Psoas muscle (tissue), 7 donors: ENCODE measurements at regions not wholly inside any gene's neighbourhood (a gene's known extent, or its start where the extent isn't known, plus 50 kb on each side); places are given as distances from the start of the nearest gene placed in this dataset.

ENCODE experiments used
- ATAC-seq, 4 donors: fragments of 200-7000 bp; cut with Tn5 transposase; one replicate each; pipeline ENCODE4 v1.9.1; 2020; ENCODE audit warnings: moderate library complexity in 3 of 4, mild to moderate bottlenecking in 2 of 4
- DNase-seq, 2 donors: peaks; one replicate each; pipeline ENCODE4 v3.0.0-alpha.2; 2020
- H3K27ac ChIP-seq: fragments of 200-600 bp; one replicate; pipeline ENCODE4 v1.8.0; 2022
- H3K27me3 ChIP-seq, 3 donors: fragments of 200-600 bp in 1 of 3; one replicate each; pipeline versions ENCODE4 v1.6.1 to v1.8.0; 2013 to 2022; ENCODE audit warnings: low read length in 2 of 3, mild to moderate bottlenecking in 2 of 3, moderate library complexity in 1 of 3; ENCODE audit not compliant: insufficient read depth in 3 of 3
- H3K36me3 ChIP-seq, 2 donors: fragments of 200-600 bp in 1 of 2; one replicate each; pipeline versions ENCODE4 v1.6.1 to v1.8.0; 2013 to 2022; ENCODE audit warnings: low read depth in 1 of 2, mild to moderate bottlenecking in 1 of 2, moderate library complexity in 1 of 2; ENCODE audit not compliant: insufficient read depth in 1 of 2
- H3K4me1 ChIP-seq: fragments of 200-600 bp; one replicate; pipeline ENCODE4 v1.8.0; 2022
- H3K4me3 ChIP-seq: fragments of 200-600 bp; one replicate; pipeline ENCODE4 v1.8.0; 2022; ENCODE audit warnings: mild to moderate bottlenecking
- H3K9me3 ChIP-seq: fragments of 200-600 bp; one replicate; pipeline ENCODE4 v1.8.0; 2022
- WGBS, 3 donors: extraction: QIAGEN DNeasy Blood & Tissue Kit; methylation state at CpG; one replicate each; pipeline versions ENCODE4 v1.1.6 to v1.1.7; 2013; 5-methylcytosine and 5-hydroxymethylcytosine counted together
- intact Hi-C, 2 donors: fragments of 100-400 bp; cut with DNase I; formaldehyde crosslinking; loops; one replicate each; pipeline versions ENCODE4 v1.11.0 to v1.14.2; 2022
- TF ChIP-seq, protein P1 (sequence below): fragments of 200-600 bp; IDR thresholded peaks from one replicate; pipeline ENCODE4 v1.8.0; 2022; ENCODE audit warnings: antibody characterized with exemption
- donor health status: healthy with polysubstance abuse.
- donor health status: DM: no; HTN: no; CAD: no; lungs with moderate emphysema.
- donor health status: Bipolar disorder and iron deficiency.
- donor health status: healthy.
- donor health status: DM: yes; HTN: yes; CAD: no.
- donor health status: DM: no; HTN: no; CAD: no.
- donor health status: DM: yes; HTN: yes; CAD: no.

DNA sequence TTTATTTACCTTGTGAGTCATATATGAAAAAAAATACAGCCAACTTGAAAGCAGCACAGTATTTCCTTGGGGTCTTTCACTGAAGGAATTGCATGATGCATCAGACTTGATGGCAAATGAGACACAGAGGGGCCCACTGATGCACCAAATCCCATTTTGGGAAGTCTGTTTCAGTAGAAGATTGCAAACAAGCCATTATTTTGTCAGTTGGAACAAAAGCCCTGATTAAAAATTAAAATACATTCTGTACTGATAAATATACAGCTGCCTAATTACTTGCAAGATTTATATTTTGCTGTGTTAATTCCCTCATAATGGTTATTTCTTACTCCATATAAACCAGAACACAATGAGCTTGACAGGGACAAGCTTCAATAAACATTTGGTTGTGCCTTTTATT lies 370.4 kb downstream of the SUCLG1 start:
- H3K9me3 ChIP-seq = no peaks in the 10 kb centered on the region
- intact Hi-C loops = no loop called here
- DNase-seq (no peak), ATAC-seq (no peak)
- no peak overlapping the region for H3K4me3 ChIP-seq
- no peak overlapping the region for H3K27ac ChIP-seq
- H3K27me3 ChIP-seq = no peaks in the 10 kb centered on the region
- H3K36me3 ChIP-seq = no peaks in the 10 kb centered on the region
- TF ChIP-seq, protein P1, sequence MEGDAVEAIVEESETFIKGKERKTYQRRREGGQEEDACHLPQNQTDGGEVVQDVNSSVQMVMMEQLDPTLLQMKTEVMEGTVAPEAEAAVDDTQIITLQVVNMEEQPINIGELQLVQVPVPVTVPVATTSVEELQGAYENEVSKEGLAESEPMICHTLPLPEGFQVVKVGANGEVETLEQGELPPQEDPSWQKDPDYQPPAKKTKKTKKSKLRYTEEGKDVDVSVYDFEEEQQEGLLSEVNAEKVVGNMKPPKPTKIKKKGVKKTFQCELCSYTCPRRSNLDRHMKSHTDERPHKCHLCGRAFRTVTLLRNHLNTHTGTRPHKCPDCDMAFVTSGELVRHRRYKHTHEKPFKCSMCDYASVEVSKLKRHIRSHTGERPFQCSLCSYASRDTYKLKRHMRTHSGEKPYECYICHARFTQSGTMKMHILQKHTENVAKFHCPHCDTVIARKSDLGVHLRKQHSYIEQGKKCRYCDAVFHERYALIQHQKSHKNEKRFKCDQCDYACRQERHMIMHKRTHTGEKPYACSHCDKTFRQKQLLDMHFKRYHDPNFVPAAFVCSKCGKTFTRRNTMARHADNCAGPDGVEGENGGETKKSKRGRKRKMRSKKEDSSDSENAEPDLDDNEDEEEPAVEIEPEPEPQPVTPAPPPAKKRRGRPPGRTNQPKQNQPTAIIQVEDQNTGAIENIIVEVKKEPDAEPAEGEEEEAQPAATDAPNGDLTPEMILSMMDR = no peak
- H3K4me1 ChIP-seq = no peaks in the 10 kb centered on the region

DNA sequence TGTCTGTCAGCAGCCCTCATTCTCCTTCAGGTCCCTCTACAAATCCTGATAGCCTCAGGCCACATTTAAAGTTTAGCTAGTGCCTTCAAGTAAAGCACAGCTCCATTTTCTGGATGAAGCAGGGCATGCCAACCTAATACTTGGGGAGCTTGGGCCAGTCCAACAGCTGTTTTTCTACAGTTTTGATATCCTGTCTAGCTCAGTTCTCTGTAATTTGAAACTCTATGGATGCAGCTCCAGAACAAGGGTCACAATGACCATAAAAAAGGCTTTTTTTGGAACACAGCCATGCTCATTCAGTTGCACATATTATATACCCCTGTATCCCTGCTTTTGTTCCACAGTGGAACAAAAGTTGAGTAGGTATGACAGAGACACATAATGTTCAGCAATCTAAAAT lies 373.5 kb downstream of the SUCLG1 start:
- DNase-seq = no peak
- TF ChIP-seq, protein P1 = no peak
- H3K27me3 ChIP-seq = no peaks in the 10 kb centered on the region
- ATAC-seq = no peak
- no peak overlapping the region for H3K27ac ChIP-seq
- H3K36me3 ChIP-seq = no peaks in the 10 kb centered on the region
- no peak overlapping the region for H3K4me3 ChIP-seq
- intact Hi-C loops = no loop called here
- no peaks in the 10 kb centered on the region for H3K4me1 ChIP-seq
- no peaks in the 10 kb centered on the region for H3K9me3 ChIP-seq

DNA sequence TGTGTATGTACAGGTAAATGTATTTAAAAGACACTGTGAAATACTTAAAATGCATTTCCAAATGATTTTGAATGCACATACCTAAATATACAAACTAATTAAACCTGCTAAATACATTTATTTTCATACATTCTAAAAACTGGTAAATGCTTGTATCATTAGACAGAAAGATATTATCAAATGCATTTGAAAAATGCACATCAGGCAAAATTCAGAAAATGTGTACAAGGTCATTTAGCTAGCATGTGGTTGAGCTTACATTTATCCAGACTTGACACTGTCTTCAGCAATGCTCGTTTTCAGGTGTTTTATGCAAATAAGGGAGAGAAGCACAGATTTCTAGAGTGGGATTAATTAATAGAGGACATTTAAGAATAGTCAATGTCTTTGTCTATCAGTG lies 374.2 kb downstream of the SUCLG1 start:
- intact Hi-C loops = no loop called here
- TF ChIP-seq, protein P1 = no peak
- no peaks in the 10 kb centered on the region for H3K4me1 ChIP-seq
- 41 to 53% (median 48%) methylated on average over 1 of the region's 1 CpG for WGBS, 3 donors
- no peak overlapping the region for H3K27ac ChIP-seq
- H3K36me3 ChIP-seq = no peaks in the 10 kb centered on the region
- no peak overlapping the region for H3K4me3 ChIP-seq
- H3K9me3 ChIP-seq = no peaks in the 10 kb centered on the region
- no peaks in the 10 kb centered on the region for H3K27me3 ChIP-seq
- no peak for DNase-seq
- no peak for ATAC-seq

DNA sequence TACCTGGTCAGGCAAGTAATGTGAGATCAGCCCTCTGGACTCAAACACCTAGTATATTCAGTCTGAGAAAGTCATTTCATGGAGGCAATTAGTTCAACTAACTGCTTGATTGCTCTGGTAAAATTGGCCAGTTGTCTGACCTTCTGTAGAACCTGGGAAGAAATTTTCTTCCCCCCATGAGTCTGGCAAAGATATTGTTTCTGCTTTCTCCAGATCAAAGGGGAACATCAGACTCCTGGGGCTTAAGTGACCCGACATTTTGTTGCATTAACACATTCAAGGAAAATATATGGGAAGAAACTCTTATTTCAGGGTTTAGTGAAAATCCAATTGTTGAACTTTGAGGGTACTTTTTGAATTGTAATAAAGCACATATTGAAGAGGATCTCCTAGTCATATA lies 375.1 kb downstream of the SUCLG1 start:
- 41 to 70% (median 44%) methylated on average over 1 of the region's 1 CpG for WGBS, 3 donors
- Histone ChIP-seq H3K4me3 (no peak overlapping the region), H3K36me3 (no peaks in the 10 kb centered on the region), H3K27me3 (no peaks in the 10 kb centered on the region), H3K27ac (no peak overlapping the region), H3K9me3 (no peaks in the 10 kb centered on the region), H3K4me1 (no peaks in the 10 kb centered on the region)
- intact Hi-C loops = no loop called here
- TF ChIP-seq, protein P1 = no peak
- DNase-seq (no peak), ATAC-seq (no peak)

DNA sequence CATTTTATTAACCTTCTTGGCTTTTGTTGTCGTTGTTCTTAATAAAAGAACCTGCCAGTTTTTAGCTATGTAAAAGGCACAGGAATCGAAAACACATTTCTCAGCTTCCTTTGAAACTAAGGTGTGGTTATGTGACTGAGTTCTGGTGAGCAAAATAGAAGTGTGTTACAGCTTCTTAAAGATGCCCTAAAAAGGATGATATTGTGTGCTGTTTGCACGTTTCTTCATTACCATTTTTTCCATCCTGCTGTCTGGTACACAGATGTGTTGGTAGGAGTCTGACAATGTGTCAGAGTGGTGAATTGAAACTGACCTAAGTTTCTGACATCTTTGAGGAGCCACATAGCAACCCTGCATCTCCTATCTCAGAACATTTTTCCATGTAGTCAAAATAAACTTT lies 380.6 kb downstream of the SUCLG1 start:
- DNase-seq = no peak
- ATAC-seq = no peak
- intact Hi-C loops = no loop called here
- Histone ChIP-seq H3K27ac (no peak overlapping the region), H3K36me3 (no peaks in the 10 kb centered on the region), H3K4me1 (no peaks in the 10 kb centered on the region), H3K4me3 (no peak overlapping the region), H3K27me3 (no peaks in the 10 kb centered on the region), H3K9me3 (no peaks in the 10 kb centered on the region)
- TF ChIP-seq, protein P1 = no peak
- WGBS, 3 donors = 64 to 78% (median 69%) methylated on average over 3 of the region's 3 CpGs
